RWPE1 (cell line): ENCODE measurements at regions not wholly inside any gene's neighbourhood (a gene's known extent, or its start where the extent isn't known, plus 50 kb on each side); places are given as distances from the start of the nearest gene placed in this dataset.

Source experiments
- CTCF ChIA-PET: fragments of 350-600 bp; sonication (Branson Sonifier 250); formaldehyde crosslinking; extraction: SDS; loops from one replicate; lab custom pipeline; 2021; lab: Yijun Ruan, JAX
- POLR2A ChIA-PET: fragments of 400-600 bp; formaldehyde crosslinking; extraction: SDS; loops from one replicate; lab custom pipeline; 2020; ENCODE audit warnings: antibody characterized with exemption; ENCODE audit not compliant: low non-redundant PET; lab: Yijun Ruan, JAX
- DNase-seq: peaks from one replicate; pipeline ENCODE4 v3.0.0; 2012; ENCODE audit warnings: low spot score
- H3K27ac ChIP-seq: fragments of 450-650 bp; 2 replicates; pipeline ENCODE4 v1.5.1; 2017
- TF ChIP-seq, protein P1 (sequence below): fragments of 450-650 bp; conservative IDR thresholded peaks from 2 replicates; pipeline ENCODE4 v1.5.1; 2017; ENCODE audit warnings: low read depth, mild to moderate bottlenecking

DNA sequence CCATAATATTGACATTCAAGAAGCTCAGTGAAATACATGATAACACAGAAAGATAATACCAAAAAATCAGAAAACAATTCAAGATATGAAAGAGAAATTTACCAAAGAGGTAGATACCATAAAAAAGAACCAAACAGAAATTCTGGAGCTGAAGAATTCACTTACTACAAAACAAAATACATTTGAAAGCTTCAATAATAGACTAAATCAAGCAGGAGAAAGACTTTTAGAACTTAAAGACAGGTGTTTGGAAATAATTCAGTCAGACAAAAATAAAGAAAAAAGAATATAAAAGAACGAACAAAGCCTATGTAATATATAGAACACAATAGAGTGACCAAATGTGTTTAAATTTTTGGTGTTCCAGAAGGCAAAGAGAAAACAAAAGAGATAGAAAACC is 158.7 kb downstream of the MOBP start:
- POLR2A ChIA-PET: no interaction called here
- DNase-seq: no peak
- TF ChIP-seq, protein P1, sequence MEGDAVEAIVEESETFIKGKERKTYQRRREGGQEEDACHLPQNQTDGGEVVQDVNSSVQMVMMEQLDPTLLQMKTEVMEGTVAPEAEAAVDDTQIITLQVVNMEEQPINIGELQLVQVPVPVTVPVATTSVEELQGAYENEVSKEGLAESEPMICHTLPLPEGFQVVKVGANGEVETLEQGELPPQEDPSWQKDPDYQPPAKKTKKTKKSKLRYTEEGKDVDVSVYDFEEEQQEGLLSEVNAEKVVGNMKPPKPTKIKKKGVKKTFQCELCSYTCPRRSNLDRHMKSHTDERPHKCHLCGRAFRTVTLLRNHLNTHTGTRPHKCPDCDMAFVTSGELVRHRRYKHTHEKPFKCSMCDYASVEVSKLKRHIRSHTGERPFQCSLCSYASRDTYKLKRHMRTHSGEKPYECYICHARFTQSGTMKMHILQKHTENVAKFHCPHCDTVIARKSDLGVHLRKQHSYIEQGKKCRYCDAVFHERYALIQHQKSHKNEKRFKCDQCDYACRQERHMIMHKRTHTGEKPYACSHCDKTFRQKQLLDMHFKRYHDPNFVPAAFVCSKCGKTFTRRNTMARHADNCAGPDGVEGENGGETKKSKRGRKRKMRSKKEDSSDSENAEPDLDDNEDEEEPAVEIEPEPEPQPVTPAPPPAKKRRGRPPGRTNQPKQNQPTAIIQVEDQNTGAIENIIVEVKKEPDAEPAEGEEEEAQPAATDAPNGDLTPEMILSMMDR: no peak
- no peak overlapping the region for H3K27ac ChIP-seq
- CTCF ChIA-PET: no interaction called here

DNA sequence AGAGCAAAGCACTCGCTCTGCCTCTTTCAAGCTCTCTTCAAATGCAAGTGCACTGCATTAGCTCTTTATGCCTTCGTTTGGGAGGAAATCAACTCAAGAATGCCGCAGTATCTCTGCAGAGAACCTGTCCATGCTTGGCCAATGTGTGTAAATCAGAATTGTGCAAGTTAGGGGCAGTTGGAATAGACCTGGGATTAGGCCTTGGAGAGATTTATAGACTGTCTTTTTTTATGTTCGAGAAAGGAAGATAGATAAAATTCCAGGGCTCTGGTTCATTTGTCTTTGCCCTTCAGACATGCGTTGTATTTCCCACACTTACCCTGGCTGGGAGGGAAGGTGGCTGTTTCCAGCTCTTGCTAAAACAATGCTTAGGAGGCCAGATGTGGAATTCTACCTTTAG is 163.7 kb downstream of the MOBP start:
- POLR2A ChIA-PET: no interaction called here
- no peak for DNase-seq
- CTCF ChIA-PET: no interaction called here
- H3K27ac ChIP-seq: no peak overlapping the region
- TF ChIP-seq, protein P1: no peak

- DNase-seq: peak; percentile 32
- POLR2A ChIA-PET: no interaction called here
- no peak overlapping the region for H3K27ac ChIP-seq
- CTCF ChIA-PET: interaction anchor here (0.6 kb wide), 1 partner anchor 1197 kb away, joined by 4 read pairs; no protein-coding TSS in a partner anchor
- TF ChIP-seq, protein P1: no peak
Measured at GRCh38 chr3:39637807-39638206, 170.3 kb downstream of the MOBP start.

GRCh38 chr3:39638301-39638700 is 170.8 kb downstream of the MOBP start:
- CTCF ChIA-PET: interaction anchor here (0.6 kb wide), 1 partner anchor 1197 kb away, joined by 4 read pairs; no protein-coding TSS in a partner anchor
- DNase-seq: no peak
- no peak overlapping the region for H3K27ac ChIP-seq
- TF ChIP-seq, protein P1: no peak
- POLR2A ChIA-PET: no interaction called here

- DNase-seq: peak; percentile 89
Measured at GRCh38 chr3:39639344-39640236, 169.8 kb upstream of the MYRIP start.

GRCh38 chr3:39641274-39641673 is 168.1 kb upstream of the MYRIP start:
- no peak for DNase-seq
- no peak overlapping the region for H3K27ac ChIP-seq
- CTCF ChIA-PET: no interaction called here
- TF ChIP-seq, protein P1: no peak
- POLR2A ChIA-PET: no interaction called here

More at GRCh38 chr3:39639344-39640236, 169.8 kb upstream of the MYRIP start:
- TF ChIP-seq, protein P1: no peak
- ChIA-PET POLR2A (no interaction called here), CTCF (no interaction called here)
- H3K27ac ChIP-seq: no peak overlapping the region
